Glutamatergic neuron (in vitro differentiated cells): ENCODE measurements at regions not wholly inside any gene's neighbourhood (a gene's known extent, or its start where the extent isn't known, plus 50 kb on each side); places are given as distances from the start of the nearest gene placed in this dataset.
A peak's percentile ranks its signal among the peaks of the same experiment; 100 is the strongest.

Experiments
- DNase-seq: peaks from one replicate; pipeline ENCODE4 v3.0.0; 2022
- H3K27ac Mint-ChIP-seq: one replicate; pipeline ENCODE4 v1.8.0; 2020; ENCODE audit warnings: mild to moderate bottlenecking, mixed read lengths, inconsistent platforms; ENCODE audit not compliant: unreplicated experiment
- H3K27me3 Mint-ChIP-seq: one replicate; pipeline ENCODE4 v1.8.0; 2020; ENCODE audit warnings: mild to moderate bottlenecking, moderate library complexity, mixed read lengths, inconsistent platforms; ENCODE audit not compliant: unreplicated experiment
- H3K36me3 Mint-ChIP-seq: one replicate; pipeline ENCODE4 v1.8.0; 2020; ENCODE audit warnings: mild to moderate bottlenecking, mixed read lengths, inconsistent platforms; ENCODE audit not compliant: unreplicated experiment
- H3K4me1 Mint-ChIP-seq: one replicate; pipeline ENCODE4 v1.8.0; 2020; ENCODE audit warnings: mild to moderate bottlenecking, low read depth, mixed read lengths, inconsistent platforms; ENCODE audit not compliant: unreplicated experiment
- H3K4me3 Mint-ChIP-seq: one replicate; pipeline ENCODE4 v1.8.0; 2020; ENCODE audit warnings: mild to moderate bottlenecking, mixed read lengths, inconsistent platforms; ENCODE audit not compliant: unreplicated experiment
- H3K9me3 Mint-ChIP-seq: one replicate; pipeline ENCODE4 v1.8.0; 2020; ENCODE audit warnings: mild to moderate bottlenecking, moderate library complexity, mixed read lengths, inconsistent platforms; ENCODE audit not compliant: unreplicated experiment
- TF ChIP-seq, protein P1 (sequence below): fragments of 200-600 bp; sonication (generic); IDR thresholded peaks from one replicate; pipeline ENCODE4 v1.5.0; 2021; ENCODE audit not compliant: partially characterized antibody, unreplicated experiment

DNA sequence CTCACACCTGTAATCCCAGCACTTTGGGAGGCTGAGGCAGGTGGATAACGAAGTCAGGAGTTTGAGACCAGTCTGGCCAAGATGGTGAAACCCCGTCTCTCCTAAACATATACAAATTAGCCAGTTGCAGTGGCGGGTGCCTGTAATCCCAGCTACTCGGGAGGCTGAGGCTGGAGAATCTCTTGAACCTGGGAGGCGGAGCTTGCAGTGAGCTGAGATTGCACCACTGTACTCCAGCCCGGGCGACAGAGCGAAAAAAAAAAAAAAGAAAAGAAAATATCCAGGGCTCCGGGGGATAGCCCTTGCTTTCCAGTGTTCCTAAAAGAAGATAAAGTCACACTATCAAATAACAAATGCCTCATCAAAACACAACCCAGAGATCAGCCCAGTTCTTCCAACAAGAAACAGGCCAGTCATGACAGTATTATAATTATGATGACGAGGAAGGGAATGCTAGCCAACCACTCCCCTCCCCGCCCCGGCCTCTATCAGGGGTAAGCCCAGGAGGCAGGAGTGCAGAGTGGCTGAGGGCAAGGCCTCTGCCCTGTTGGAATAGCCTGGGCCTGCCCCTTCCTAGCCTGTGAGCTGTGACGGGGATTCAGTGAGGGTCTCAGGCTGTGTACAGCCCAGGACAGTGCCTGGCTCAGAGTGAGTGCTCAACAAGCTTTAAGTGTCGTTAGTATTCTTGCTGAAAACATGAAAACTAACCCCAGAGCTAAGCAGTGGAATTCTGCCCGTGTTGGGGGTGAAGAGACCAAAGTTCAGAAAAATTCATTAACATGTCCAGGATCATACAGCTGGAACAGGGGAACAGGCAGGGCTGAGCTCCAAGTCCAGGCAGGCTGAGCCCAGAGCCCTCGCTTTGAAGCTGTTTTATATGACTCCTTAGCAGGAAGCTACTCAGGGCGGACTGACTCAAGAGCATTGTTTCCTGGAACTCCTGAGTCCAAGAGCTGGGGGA lies 54.3 kb downstream of the FAM241B start:
- Mint-ChIP-seq H3K4me3 (no peak overlapping the region), H3K36me3 (no peaks in the 10 kb centered on the region), H3K27me3 (peaks cover 13% of the 10 kb centered on the region), H3K9me3 (peaks cover 7% of the 10 kb centered on the region), H3K4me1 (peaks cover 1% of the 10 kb centered on the region), H3K27ac (no peak overlapping the region)
- TF ChIP-seq, protein P1, sequence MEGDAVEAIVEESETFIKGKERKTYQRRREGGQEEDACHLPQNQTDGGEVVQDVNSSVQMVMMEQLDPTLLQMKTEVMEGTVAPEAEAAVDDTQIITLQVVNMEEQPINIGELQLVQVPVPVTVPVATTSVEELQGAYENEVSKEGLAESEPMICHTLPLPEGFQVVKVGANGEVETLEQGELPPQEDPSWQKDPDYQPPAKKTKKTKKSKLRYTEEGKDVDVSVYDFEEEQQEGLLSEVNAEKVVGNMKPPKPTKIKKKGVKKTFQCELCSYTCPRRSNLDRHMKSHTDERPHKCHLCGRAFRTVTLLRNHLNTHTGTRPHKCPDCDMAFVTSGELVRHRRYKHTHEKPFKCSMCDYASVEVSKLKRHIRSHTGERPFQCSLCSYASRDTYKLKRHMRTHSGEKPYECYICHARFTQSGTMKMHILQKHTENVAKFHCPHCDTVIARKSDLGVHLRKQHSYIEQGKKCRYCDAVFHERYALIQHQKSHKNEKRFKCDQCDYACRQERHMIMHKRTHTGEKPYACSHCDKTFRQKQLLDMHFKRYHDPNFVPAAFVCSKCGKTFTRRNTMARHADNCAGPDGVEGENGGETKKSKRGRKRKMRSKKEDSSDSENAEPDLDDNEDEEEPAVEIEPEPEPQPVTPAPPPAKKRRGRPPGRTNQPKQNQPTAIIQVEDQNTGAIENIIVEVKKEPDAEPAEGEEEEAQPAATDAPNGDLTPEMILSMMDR: no peak
- DNase-seq: no peak

DNA sequence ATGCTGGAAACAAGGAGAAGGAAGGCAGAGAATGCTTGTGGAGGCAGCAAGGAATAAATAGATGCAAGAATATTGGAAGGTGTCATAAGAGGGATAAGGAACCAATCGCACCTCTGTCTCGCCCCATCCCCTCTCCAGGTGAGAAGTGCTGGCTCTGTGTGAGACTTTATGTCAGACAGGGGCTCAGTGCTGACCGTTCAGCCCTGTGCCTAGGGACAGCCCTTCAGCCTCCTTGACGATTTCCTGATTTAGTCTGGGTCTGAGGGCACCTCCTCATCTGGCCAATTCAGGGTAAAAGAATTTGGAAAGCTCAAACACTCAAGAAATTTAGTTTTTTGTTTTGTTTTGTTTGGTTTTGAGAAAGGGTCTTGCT lies 54.9 kb downstream of the FAM241B start:
- Mint-ChIP-seq H3K36me3 (no peaks in the 10 kb centered on the region), H3K4me3 (no peak overlapping the region), H3K4me1 (peaks cover 1% of the 10 kb centered on the region), H3K27ac (no peak overlapping the region), H3K27me3 (peaks cover 12% of the 10 kb centered on the region), H3K9me3 (peaks cover 7% of the 10 kb centered on the region)
- DNase-seq: no peak
- TF ChIP-seq, protein P1: no peak

DNA sequence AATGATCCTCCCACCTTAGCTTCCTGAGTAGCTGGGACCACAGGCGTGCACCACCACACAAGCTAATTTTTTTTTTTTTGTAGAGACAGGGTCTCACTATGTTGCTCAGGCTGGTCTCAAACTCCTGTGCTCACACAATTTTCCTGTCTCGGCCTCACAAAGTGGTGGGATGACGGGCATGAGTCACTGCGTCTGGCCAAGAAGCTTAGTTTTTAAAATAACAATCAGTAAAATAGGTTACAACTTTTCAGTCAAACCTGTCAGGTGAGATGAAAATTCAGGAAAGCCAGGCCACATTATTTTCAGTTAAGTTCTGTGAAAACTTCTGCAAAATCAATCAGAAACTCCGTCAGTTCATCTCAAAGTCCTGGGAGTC lies 55.4 kb downstream of the FAM241B start:
- no peak for DNase-seq
- peaks cover 10% of the 10 kb centered on the region for H3K27me3 Mint-ChIP-seq
- H3K27ac Mint-ChIP-seq: peak overlapping the region; percentile 19
- no peaks in the 10 kb centered on the region for H3K36me3 Mint-ChIP-seq
- TF ChIP-seq, protein P1: no peak
- peaks cover 1% of the 10 kb centered on the region for H3K4me1 Mint-ChIP-seq
- H3K4me3 Mint-ChIP-seq: no peak overlapping the region
- peaks cover 7% of the 10 kb centered on the region for H3K9me3 Mint-ChIP-seq

DNA sequence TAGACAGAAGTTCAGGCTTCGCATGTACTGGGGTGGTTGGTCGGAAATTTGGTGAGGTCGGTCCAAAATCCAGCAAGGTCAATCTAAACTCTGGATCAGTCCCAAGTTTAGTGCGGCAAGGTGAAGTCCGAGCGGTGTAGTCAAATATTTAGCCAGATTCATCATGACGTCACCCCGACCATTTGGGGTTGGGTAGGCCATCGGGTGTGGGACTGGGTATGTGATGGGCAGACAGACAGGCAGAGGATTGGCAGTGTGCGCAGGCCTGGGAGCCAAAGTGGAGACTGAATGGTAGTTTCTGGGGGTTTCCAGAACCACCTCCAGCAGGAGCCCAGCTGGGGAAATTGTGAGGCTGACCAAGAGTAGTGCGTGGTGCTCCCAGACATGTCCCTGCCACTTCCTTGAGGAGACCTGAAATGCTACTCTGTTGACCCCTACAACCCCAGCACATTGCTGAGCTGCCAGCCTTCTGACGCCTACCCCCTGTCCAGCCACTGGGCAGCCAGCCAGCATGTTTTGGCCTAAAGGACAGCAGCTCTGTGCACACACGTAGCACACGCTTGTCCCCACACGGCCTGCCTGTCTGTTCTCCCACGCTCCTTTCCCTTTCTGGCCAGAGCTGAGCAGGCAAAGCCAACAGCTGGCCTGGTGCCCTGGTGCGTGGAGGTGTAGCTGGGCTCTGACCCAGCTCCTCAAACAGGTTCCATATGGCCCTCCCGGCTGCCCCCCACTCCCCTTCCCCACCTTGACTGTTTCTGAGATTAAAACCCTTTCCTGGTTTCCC lies 55.9 kb downstream of the FAM241B start:
- H3K4me3 Mint-ChIP-seq: no peak overlapping the region
- peaks cover 1% of the 10 kb centered on the region for H3K4me1 Mint-ChIP-seq
- peaks cover 7% of the 10 kb centered on the region for H3K9me3 Mint-ChIP-seq
- H3K27ac Mint-ChIP-seq: peak overlapping the region; percentile 19
- TF ChIP-seq, protein P1: no peak
- peaks cover 10% of the 10 kb centered on the region for H3K27me3 Mint-ChIP-seq
- DNase-seq: no peak
- H3K36me3 Mint-ChIP-seq: no peaks in the 10 kb centered on the region
